GM08714 (cell line): ENCODE measurements at regions not wholly inside any gene's neighbourhood (a gene's known extent, or its start where the extent isn't known, plus 50 kb on each side); places are given as distances from the start of the nearest gene placed in this dataset.
"Not testable (repeated sequence)": the region's sequence is repeated elsewhere in the genome, so short reads cannot be mapped to it uniquely, and the experiment has no call there.

ENCODE experiments used
- H3K4me3 ChIP-seq: fragments of 200-500 bp; sonication (Bioruptor generic); 2 replicates; pipeline ENCODE4 v1.5.1; 2014; ENCODE audit warnings: mild to moderate bottlenecking, low read length, inconsistent platforms
- ZNF274 ChIP-seq: IDR thresholded peaks from 2 replicates; pipeline ENCODE4 v1.6.1; 2012; ENCODE audit warnings: mild to moderate bottlenecking, low read depth, low read length

DNA sequence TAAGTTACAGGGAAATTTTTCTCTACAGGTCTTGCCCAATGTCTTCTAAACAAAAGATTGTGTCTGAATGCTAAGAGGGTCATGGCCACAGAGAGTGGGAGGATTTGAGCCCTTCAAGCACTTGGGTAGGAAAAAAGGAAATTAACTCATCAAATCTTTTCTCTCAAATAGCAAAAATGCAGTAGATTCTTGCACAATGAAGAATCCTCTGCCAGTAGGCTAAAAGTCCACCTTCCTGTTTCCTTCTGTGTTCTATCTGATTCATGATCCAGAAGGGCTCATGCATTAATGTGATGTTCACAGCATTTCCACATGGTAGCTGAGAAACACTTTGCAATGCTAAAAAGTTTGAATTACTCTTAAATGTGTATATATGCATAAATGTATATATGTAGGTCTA, 177.1 kb downstream of the CD47 start:
- H3K4me3 ChIP-seq, result no peak overlapping the region
- TF ChIP-seq ZNF274, result no peak

DNA sequence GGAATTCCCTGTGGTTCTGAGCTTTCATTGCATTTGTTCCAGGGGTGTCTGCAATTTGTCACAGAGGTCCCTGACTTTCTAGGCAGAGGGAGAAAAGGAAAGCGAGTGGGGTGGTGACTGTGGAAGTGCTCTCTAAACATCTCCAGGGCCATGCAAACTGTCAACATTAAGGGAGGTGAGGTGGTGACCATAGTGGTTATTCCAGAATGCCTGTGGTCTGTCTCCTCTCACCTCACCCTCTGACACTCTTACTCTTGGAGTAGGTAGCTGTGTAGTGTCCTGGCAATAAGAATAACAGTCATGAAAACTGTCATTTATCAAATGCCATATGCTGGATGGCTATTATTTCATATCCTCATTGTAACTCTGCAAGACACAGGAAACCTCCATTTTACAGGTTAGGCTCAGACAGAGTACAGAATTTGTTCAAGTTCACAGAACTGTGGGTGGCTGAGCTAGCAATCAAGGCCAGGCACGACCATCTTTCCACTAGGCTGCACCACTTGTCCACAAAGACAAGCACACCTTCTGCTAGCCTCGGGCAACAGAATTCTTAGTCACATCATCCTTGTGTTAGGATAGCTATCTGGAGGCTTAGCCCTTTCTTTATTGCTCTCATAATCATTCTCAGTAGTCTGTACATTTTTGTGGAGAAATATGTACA, 179.4 kb downstream of the CD47 start:
- no peak for TF ChIP-seq ZNF274
- no peak overlapping the region; the same call in 1 of the 2 replicates for H3K4me3 ChIP-seq

DNA sequence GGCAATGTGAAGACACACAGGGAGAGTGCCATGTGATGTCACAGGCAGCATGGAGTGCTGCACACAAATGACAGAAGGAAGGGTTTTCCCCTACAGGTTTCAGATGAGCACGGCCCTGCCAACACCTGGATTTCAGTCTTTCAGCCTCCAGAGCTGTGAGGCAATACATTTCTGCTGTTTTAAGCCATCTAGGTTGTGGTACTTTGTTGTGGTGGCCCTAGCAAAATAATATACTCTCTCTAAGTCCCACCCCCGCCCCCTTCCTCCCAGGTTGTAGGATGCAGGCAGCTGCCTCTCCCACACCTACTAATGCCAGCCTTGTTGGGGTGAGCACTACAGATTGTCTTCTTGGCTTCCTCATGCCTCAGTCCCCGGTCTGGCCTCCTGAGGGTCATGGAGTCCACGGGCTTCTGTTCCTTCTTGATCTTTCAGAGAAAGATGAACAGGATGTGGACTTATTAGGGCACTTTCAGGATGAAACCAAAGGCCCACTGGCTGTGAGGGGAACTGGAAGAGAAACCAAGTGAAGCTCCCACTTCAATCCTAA, 180.0 kb downstream of the CD47 start:
- no peak overlapping the region; the same call in 1 of the 2 replicates for H3K4me3 ChIP-seq
- TF ChIP-seq ZNF274, result no peak

DNA sequence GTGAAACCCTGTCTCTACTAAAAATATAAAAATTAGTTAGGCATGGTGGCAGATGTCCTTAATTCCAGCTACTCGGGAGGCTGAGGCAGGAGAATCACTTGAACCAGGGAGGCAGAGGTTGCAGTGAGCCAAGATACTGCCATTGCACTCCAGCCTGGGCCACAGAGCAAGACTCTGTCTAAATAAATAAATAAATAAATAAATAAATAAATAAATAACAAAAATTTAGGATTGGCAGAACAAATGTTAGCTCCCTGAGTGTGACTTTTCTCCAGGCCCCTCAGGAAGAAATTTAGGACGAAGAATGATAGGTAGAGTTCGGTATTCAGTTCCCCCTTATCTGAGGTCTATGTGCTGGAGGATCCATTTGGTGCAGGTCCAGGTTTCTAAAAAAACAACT, 181.2 kb downstream of the CD47 start:
- H3K4me3 ChIP-seq, result not testable (repeated sequence)

DNA sequence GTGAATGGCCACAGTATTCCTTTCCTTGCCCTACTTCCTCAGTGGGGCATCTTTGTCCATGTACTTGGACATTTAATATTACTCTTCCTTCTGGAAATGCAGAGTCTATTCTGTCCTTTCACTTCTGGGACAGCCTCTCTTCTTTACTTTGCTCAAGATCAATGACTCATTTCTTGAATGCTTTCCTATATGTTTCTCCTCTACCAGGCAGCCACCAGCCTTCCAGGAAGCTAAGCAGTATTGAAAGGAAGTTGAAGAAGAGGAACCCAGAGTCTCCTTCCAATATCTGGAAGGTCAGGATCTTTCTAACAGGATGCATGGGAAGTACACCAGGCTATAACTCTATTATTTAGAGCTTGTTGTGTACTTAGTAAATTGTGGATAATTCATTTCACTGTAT, 182.8 kb downstream of the CD47 start:
- H3K4me3 ChIP-seq, result no peak overlapping the region
- TF ChIP-seq ZNF274, result no peak

DNA sequence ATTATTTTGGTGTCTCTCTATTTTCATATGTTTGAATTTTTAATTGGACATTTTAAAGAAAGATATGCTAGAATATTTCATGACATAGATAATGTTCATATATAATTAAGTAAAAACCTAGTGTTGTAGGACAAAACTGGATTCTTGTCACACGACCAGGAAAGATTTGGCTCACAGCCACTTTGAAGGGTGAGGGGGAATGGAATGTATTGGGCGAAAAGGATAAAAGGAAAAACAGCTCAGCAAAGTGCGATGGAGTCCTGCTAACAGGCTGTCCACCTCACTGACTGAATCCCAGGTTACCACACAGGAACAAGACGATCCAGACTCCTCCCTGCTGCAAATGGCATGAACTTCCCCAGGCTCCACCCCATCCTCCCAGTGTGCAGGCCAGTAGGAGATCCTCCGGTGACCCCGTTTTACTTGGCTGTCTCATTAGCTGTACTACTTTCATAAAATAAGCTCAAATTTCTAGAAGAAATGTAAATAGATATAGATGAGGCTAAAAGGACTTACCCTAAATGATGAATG, 186.2 kb downstream of the CD47 start:
- no peak overlapping the region for H3K4me3 ChIP-seq
- TF ChIP-seq ZNF274, result no peak

DNA sequence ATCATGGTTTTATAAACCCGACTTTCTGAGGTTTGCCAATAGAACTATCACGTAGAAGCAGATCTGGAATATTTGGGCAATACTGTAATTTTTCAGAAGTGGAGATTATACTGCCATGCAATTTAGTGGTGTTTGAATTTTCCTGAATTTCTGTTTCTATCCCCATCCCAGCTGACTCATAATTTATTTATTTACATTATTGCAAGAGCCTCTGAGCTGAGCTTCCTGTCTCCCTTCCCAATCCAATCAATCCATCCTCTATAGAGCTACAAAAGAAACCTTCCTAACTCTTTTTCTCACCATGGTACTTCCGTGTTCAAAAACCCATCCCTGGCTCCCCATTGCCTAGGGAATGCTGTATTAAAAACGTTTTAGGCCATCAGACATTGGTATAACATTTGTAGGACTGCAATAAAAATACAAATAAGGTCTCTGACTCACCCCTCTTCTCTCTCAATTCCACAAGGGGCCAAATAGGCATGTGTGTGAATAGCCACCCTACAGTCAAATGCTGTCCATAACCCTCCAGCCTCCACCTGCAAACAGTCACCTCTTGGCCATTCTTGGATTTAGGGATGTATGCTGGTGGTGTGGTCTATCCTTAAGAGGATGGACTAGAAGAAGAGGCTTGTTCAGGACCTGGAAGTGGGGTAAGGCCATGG, 190.7 kb downstream of the CD47 start:
- TF ChIP-seq ZNF274, result no peak
- no peak overlapping the region for H3K4me3 ChIP-seq

DNA sequence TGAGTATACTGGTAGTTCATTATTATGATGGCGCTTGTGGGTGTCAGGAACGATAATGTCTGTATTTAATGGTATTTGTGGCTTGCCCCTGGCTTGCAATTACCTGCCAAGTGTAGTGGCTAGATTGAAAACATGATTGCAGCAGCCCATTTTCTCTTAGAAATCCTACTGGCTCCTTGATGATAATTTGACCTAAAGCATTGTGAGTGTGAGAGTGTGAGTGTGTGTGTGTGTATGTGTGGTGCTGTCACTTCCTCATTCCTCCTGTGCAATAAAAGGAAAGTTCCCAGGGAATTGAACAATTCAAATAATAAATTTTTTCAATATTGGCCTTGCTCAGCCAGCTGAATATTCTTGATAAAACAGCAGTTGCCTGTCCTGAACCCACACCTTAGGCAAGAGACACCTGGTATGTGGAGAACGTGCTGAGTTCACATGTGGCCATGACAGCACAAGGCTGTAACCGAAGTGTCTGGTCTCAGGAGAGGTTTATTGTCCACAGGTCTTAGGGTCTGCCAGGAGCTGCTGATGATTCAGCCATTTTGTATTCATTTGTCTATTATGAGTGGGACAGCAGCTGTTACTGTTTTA, 193.3 kb downstream of the CD47 start:
- no peak for TF ChIP-seq ZNF274
- H3K4me3 ChIP-seq, result no peak overlapping the region

DNA sequence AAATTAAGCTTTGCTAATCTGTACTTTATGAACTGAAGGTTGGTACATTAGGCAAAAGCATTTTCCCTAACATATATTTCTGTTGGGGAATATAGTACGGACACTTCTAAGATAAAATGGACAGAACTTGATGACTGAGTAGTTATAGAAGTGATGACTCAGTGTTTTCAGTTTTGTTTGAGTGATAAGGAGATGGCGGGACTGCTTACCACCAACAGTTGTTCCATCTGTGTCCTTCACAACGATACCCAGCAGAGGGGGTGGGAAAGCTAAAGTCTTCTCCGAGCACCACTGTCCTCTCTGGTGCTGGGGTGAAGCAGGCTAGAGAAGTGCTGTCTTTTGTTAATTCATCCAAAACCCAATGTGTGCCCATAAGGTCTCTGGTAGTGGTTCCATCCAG, 195.8 kb downstream of the CD47 start:
- no peak for TF ChIP-seq ZNF274
- no peak overlapping the region for H3K4me3 ChIP-seq

DNA sequence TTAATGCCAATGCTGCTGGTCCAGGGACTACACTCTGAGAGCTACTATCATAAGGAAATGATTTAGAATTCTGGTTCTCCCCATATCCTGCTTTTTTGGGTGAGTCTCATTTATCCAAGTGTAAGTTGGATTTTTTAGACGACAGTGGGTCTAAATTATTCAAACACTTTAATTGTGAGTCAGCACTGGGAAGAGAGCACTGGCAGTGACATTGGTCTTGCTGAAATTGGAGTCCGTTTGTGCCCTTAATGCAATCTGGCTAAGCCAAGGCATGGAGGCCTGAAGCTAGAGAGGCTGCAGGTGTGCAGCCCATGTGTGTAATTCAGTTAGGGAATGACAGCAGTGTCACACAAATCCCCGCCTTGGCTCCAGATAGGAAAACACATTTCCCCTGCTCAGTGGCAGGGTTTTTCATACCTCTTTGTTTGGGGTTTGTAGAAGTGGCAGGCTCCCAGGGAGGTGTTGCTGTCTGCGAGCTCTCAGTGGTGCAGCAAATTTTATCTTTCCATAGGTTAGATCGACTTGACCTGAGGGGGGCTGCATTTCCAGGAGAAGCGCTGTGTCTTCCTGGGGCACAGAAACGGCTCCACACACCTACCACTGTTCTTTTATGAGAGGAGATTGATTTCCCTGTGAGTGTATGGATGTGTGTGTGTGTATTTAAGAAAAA, 197.7 kb downstream of the CD47 start:
- H3K4me3 ChIP-seq, result no peak overlapping the region
- TF ChIP-seq ZNF274, result no peak

DNA sequence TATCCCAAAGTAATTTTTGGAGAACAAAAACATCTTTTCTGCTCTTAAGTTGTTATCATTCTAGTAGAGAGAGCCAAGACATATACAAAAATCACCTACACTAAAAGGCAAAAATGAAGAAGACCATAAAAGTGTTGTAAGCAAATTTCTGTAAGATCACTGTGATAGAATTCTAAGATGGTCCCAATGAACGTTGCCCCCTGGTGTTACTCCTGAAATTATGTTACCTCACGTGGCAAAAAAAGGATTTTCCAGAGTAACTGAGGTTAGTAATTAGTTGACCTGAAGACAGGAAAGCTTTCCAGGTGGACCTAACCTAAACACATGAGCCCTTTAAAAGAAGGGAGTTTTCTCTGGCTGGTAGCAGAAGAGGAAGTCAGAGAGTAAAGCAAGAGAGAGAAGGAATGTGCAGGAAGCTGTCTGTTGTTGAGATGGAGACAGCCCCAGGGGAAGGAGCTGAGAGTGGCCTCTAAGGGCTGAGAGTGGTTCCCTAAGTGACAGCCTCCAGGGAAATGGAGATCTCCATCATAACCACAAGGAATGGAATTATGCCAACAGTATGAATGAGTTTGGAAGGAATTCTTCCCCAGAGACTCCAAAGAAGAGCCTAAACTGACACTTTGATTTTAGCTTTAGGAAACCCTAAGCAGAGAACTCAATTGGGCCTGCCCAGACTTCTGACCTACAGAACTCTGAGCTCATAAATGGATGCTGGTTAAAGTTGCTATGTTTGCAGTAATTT, 205.9 kb downstream of the CD47 start:
- no peak for TF ChIP-seq ZNF274
- H3K4me3 ChIP-seq, result no peak overlapping the region

DNA sequence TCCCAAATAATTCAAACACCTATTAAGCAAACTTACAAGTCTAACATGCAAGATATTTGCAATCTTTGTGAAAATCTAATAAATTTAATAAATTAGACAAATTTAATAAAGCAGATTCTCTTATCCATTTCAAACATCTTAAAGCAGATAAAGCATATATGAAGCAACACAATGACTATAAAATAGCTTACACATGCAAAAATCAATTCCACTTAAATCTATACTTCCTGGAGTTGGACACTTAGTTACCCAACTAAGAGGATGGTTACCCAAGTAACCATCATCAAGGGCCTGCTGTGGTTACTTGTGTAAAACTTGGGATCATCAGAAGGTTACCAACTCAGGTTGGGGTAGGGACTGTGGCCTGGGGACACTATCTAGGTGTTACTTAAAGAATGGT, 206.8 kb downstream of the CD47 start:
- no peak overlapping the region for H3K4me3 ChIP-seq
- no peak for TF ChIP-seq ZNF274

DNA sequence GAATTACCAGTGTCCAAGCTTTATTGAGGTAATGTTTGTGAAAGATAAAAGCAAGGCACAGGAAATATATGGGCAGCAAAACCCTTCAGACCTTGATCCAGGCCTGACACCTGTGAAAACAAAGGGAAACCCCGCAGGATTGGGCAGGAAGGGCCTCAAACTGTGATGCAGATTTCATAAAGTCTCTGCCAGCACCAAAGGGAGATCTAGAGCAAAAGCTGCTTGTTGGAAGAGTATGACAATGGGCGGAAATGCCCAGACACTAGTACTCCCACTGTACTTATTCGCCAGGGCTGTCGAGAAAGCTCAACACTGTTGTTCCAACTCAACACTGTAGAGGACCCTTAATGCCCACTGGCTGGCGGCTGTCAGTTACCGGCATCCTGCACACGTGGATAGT, 207.9 kb downstream of the CD47 start:
- no peak for TF ChIP-seq ZNF274

DNA sequence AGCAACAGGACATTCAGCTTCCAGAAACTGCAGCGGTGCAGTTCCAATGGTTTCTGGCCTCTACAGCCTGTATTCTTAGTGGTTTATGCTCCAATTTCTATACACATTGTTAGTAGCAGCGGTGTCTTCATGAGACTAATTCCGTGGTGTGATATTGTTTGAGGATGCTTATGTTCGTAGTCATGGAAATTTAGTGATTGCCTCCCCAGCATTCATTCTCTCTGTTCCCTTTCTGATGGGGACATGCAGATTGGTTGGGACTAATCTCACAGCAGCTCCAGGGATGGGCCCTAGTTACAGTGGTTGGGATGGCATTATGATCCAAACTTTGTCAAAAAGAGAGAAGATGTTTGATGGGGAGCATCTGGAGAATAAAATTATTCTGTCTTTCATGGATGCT, 208.6 kb downstream of the CD47 start:
- no peak overlapping the region for H3K4me3 ChIP-seq
- no peak for TF ChIP-seq ZNF274

More for the DNA sequence above, 207.9 kb downstream of the CD47 start:
- no peak overlapping the region for H3K4me3 ChIP-seq
